ENCODE measurements at regions not wholly inside any gene's neighbourhood (a gene's known extent, or its start where the extent isn't known, plus 50 kb on each side); places are given as distances from the start of the nearest gene placed in this dataset.
"Not testable (repeated sequence)": the region's sequence is repeated elsewhere in the genome, so short reads cannot be mapped to it uniquely, and the experiment has no call there.

DNA sequence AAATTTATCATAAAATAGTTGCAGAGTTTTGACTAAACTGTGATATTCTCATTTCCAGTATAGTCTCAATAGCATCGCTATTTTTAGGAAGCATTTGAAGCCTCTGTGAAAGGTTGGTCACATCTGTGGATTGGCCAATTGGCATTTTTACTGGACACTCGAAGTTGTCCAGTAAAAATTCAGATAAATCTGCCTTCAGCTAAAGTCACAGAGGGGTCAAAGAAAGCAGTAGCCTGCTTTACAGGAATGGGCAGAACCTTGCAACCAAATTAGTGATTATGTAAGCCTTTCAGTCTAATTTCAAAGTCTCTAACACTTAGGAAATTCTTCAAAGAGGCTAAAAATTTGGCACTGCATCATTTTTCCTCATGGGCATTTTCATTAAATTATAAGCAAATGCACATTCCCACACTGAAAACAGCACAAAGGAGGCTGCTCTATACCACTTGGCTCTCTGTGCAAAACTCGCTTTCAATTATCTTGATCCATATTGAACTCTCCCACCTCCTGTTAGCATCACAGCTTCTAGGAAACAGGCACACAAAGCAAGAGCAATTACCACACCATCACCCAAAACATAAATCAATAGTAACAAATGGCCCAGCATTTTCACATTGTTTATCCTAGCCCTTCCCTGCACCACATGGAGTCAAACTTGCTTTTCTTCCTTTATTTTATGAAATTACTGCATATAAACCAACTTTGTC is 318.5 kb upstream of the DUSP10 start:
- no peak for DNase-seq

GRCh38 chr1:222058249-222058648 is 316.4 kb upstream of the DUSP10 start:
- DNase-seq: no peak

GRCh38 chr1:222057162-222057561 is 315.3 kb upstream of the DUSP10 start:
- no peak for DNase-seq

GRCh38 chr1:222054416-222054815 is 312.5 kb upstream of the DUSP10 start:
- DNase-seq: no peak

DNA sequence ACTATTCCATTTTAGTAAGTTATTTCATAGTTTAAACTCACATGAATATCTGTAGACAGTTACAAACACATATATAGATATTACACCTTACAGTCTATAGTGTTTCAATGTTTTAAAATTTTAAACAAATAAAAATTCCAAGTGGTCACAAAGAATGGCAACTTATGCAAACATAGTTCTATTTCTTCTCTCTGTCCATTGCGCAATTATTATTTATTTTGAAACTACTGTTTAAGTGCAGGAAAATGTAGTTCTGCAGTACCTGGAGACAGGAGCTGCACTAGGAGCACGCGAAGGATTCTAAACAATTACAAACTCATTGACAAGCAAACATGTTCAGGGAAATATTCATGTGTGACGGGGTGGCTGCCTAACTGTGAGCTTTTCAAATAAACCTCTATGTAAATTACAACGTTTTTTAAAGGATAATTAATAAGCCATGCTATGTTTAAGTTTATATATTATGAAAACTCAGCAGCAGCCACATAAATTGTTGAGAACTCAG is 312.0 kb upstream of the DUSP10 start:
- DNase-seq: no peak

- not testable (repeated sequence) for DNase-seq
These were observed 309.4 kb upstream of the DUSP10 start for GRCh38 chr1:222051311-222051710.

GRCh38 chr1:222049661-222050060 is 307.8 kb upstream of the DUSP10 start:
- not testable (repeated sequence) for DNase-seq

- no peak for DNase-seq
These were observed 307.3 kb upstream of the DUSP10 start for GRCh38 chr1:222049176-222049575.

GRCh38 chr1:222048094-222048595 is 306.3 kb upstream of the DUSP10 start:
- no peak for DNase-seq

GRCh38 chr1:222047366-222047765 is 305.5 kb upstream of the DUSP10 start:
- DNase-seq: no peak

- no peak for DNase-seq
These were observed 304.9 kb upstream of the DUSP10 start for GRCh38 chr1:222046684-222047263.

DNA sequence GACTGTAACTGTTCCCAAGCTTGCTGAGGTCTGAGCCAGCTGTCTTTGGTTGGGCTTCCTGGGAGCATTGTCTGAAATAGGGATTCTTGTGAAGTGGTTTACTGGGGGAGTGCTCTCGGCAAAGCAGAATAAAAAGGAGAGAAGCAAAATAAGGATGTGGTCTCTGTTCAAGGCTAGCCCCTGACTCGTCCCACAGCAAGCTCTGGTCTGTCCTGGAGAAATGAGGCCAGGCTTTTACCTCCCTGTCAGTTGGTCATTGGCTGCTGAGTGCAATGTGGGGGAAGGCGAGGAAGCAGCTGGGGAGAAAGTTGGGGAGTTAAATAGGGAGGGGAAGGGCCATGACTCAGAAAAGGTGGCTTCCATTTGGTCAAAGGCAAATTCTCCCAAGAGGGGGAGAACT is 303.9 kb upstream of the DUSP10 start:
- no peak for DNase-seq

GRCh38 chr1:222045236-222045635 is 303.3 kb upstream of the DUSP10 start:
- no peak for DNase-seq

DNA sequence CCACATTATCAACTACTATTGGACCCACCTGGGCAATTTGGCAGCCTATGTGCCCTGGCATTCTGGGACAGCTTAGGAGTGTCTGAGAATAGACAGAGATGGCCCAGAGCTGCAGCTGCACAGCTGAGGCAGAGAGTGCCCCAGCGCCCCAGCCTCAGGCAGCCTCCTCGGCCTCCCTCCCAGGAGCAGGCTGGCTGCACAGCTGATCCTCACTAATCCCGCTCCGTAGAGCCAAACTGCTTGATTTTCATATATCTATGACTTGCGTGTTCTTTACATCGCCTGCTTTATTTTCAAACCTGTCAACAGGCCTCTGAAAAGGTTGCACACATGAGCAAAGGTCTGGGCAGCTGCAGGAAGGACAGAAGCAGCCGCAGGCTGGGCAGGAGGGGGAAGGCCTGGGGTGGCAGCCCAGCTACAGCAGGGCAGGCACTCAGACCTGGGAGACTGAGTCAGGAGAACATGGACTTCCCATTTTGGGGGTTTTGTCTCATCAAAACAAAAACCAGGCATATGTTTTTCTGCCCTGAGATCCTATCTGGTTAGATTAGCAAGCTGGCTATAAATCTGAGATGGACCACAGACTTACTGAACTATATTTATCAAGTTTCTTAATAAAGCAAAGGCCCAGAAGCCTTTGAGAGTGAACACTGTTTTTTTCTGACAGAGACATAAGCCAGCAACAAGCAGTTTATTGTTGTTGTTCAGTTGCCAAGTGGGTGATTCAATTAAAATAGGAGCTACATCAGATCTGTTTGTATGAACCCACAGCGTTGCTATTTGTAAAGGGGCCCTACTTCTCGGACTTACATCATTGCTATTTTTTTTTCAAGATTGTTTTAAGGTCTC is 301.8 kb upstream of the DUSP10 start:
- DNase-seq: no peak

- DNase-seq: no peak
These were observed 300.2 kb upstream of the DUSP10 start for GRCh38 chr1:222042120-222042519.

GRCh38 chr1:222040955-222041354 is 299.1 kb upstream of the DUSP10 start:
- no peak for DNase-seq

DNA sequence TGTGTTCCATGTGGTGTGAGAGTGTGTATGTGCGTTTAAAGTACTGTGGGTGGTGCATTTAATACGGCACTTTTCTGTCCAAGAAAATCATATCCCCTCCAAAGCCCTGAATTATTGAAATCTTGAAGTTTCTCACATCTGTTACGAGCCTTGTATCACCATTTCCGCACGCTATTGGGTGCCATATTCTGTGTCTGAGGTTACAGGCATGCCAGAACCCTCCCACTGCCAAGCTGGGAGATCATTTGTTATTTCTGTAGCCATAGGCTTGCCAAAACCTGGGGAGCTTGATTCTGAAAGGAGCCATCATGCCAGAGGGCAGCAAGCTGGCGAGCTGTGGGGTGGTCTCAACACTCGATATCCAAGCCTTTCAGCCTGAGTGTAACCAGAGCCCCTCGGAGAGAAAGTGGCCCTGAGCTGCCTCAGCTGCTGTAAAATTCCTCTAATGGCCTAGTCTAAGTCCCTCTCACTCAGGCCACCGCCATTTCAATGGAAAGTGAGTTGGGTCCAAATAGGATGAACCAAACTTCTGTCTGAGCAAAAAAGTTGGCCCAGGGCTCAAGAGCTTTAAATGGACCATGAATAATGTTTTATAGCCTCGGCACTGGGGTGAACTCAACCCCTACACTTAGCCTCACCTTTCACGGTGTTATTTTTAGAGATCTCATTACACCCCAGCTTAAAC is 298.4 kb upstream of the DUSP10 start:
- DNase-seq: no peak

GRCh38 chr1:222038971-222039370 is 297.1 kb upstream of the DUSP10 start:
- no peak for DNase-seq

DNA sequence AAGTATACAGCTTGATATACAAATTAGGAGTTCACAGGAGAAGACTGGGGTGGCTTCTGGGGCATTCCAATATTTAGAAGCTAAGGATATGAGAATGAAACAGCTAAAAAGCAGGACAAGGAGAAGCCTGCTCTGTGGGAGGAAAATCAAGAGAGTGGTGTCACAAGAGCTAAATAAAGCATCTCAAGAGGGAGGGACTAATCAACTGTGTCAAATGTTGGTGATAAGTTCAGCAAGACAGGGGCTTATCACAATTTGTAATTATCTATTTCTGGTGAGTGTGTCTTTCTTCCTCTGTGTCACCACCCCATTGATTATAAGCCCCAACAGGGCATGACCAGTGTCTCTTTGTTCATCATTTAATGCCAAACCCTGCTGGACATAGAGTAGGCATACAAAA is 295.8 kb upstream of the DUSP10 start:
- DNase-seq: no peak

- DNase-seq: no peak
These were observed 292.9 kb upstream of the DUSP10 start for GRCh38 chr1:222034790-222035189.

GRCh38 chr1:222033450-222033849 is 291.6 kb upstream of the DUSP10 start:
- no peak for DNase-seq

- no peak for DNase-seq
These were observed 289.4 kb upstream of the DUSP10 start for GRCh38 chr1:222031318-222031717.

DNA sequence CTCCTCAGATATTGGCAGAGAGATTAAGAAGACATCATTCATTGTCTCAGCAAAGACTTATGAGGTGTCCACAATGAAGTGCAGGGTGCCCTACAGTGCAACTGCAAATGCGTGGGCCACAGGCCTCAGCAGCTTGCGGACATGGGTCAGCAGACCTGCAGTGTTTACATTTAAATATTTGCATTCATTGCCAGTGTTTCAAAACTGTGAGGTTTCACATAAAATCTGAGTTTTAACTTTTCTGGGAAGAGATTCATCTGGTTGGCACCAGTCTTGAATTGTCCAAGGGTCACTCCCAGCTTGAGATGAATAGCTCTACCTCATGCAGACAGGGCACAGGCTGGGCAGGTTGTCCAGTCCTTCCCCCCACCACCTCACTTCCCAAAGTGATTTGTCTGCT is 286.8 kb upstream of the DUSP10 start:
- DNase-seq: no peak
